ENCODE measurements at regions not wholly inside any gene's neighbourhood (a gene's known extent, or its start where the extent isn't known, plus 50 kb on each side); places are given as distances from the start of the nearest gene placed in this dataset.
"Not testable (repeated sequence)": the region's sequence is repeated elsewhere in the genome, so short reads cannot be mapped to it uniquely, and the experiment has no call there.

GRCh38 chr5:18732556-18733479, 1098.6 kb downstream of the TAF11L14 start:
- H3K9me3 ChIP-seq (ENCODE audit: control insufficient read depth, low read depth, low read length), result no peaks in the 10 kb centered on the region
- DNase-seq (ENCODE audit: low read depth, low spot score), result no peak
- H3K4me2 ChIP-seq (ENCODE audit: control insufficient read depth, extremely low read depth, insufficient read depth, low read depth, low read length), result no peak overlapping the region
- no peaks in the 10 kb centered on the region for H3K27me3 ChIP-seq (ENCODE audit: control insufficient read depth, extremely low read depth, insufficient read depth, low read length)
- H4K20me1 ChIP-seq (ENCODE audit: control insufficient read depth, extremely low read depth, insufficient read depth, low read length), result no peaks in the 10 kb centered on the region
- H3K4me1 ChIP-seq (ENCODE audit: control insufficient read depth, extremely low read depth, insufficient read depth, low read length), result no peaks in the 10 kb centered on the region
- TF ChIP-seq, protein P1, sequence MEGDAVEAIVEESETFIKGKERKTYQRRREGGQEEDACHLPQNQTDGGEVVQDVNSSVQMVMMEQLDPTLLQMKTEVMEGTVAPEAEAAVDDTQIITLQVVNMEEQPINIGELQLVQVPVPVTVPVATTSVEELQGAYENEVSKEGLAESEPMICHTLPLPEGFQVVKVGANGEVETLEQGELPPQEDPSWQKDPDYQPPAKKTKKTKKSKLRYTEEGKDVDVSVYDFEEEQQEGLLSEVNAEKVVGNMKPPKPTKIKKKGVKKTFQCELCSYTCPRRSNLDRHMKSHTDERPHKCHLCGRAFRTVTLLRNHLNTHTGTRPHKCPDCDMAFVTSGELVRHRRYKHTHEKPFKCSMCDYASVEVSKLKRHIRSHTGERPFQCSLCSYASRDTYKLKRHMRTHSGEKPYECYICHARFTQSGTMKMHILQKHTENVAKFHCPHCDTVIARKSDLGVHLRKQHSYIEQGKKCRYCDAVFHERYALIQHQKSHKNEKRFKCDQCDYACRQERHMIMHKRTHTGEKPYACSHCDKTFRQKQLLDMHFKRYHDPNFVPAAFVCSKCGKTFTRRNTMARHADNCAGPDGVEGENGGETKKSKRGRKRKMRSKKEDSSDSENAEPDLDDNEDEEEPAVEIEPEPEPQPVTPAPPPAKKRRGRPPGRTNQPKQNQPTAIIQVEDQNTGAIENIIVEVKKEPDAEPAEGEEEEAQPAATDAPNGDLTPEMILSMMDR (optimal IDR thresholded peaks at IDR 0.05 in 1 of 3, IDR thresholded peaks at IDR 0.05 in 1 of 3, conservative IDR thresholded peaks at IDR 0.05 in 1 of 3; ENCODE audit: extremely low read depth in 1 of 3, insufficient read depth in 2 of 3, low read length in 3 of 3), result no peak
- TF ChIP-seq EZH2 (IDR thresholded peaks at IDR 0.05; ENCODE audit: low read length), result no peak
- H3K9me1 ChIP-seq (ENCODE audit: control insufficient read depth, extremely low read depth, insufficient read depth, low read length), result no peaks in the 10 kb centered on the region
- dilution Hi-C loops (cut with MboI; ENCODE audit: extremely low pct_ligation_motif_present, low sequenced_read_pairs), result no loop called here
- FAIRE-seq, result no peak
- H3K4me3 ChIP-seq (ENCODE audit: control insufficient read depth in 2 of 3, extremely low read depth in 1 of 3, insufficient read depth in 2 of 3, low read depth in 1 of 3, low read length in 3 of 3), result no peak overlapping the region
- H2AFZ ChIP-seq (ENCODE audit: control insufficient read depth, low read length), result no peak overlapping the region
- H3K79me2 ChIP-seq (ENCODE audit: control insufficient read depth, insufficient read depth, low read length), result no peaks in the 10 kb centered on the region
- H3K9ac ChIP-seq (ENCODE audit: control insufficient read depth, extremely low read depth, insufficient read depth, low read length), result no peak overlapping the region
- no peaks in the 10 kb centered on the region for H3K36me3 ChIP-seq (ENCODE audit: control insufficient read depth in 2 of 2, extremely low read depth in 1 of 2, insufficient read depth in 2 of 2, low read length in 2 of 2)
- no peak overlapping the region for H3K27ac ChIP-seq (ENCODE audit: control insufficient read depth, insufficient read depth, low read length)

DNA sequence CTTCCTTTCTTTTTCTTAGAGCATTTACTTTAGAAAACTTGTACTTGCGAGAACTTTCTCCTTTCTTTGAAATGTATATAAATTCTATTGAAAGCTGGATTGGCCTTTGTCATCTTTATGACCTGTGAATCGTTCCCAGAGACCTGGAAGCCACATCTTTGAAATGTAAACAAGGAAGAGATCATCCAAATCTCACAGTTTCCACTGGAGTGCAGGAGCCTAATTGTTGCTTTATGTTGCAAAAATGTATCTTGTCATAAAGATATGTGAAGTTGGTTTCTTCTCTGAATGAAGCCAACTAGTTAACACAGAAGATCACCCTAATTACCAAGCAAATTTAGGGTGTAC, 1101.8 kb downstream of the TAF11L14 start:
- Histone ChIP-seq H3K9me3 (ENCODE audit: control insufficient read depth, low read depth, low read length) (no peaks in the 10 kb centered on the region), H3K9me1 (ENCODE audit: control insufficient read depth, extremely low read depth, insufficient read depth, low read length) (no peaks in the 10 kb centered on the region), H3K4me1 (ENCODE audit: control insufficient read depth, extremely low read depth, insufficient read depth, low read length) (no peaks in the 10 kb centered on the region), H3K9ac (ENCODE audit: control insufficient read depth, extremely low read depth, insufficient read depth, low read length) (no peak overlapping the region), H3K36me3 (ENCODE audit: control insufficient read depth in 2 of 2, extremely low read depth in 1 of 2, insufficient read depth in 2 of 2, low read length in 2 of 2) (no peaks in the 10 kb centered on the region), H3K27ac (ENCODE audit: control insufficient read depth, insufficient read depth, low read length) (no peak overlapping the region), H3K4me3 (ENCODE audit: control insufficient read depth in 2 of 3, extremely low read depth in 1 of 3, insufficient read depth in 2 of 3, low read depth in 1 of 3, low read length in 3 of 3) (no peak overlapping the region), H3K79me2 (ENCODE audit: control insufficient read depth, insufficient read depth, low read length) (no peaks in the 10 kb centered on the region), H4K20me1 (ENCODE audit: control insufficient read depth, extremely low read depth, insufficient read depth, low read length) (no peaks in the 10 kb centered on the region), H3K27me3 (ENCODE audit: control insufficient read depth, extremely low read depth, insufficient read depth, low read length) (no peaks in the 10 kb centered on the region), H3K4me2 (ENCODE audit: control insufficient read depth, extremely low read depth, insufficient read depth, low read depth, low read length) (no peak overlapping the region), H2AFZ (ENCODE audit: control insufficient read depth, low read length) (no peak overlapping the region)
- DNase-seq (ENCODE audit: low read depth, low spot score) (no peak), FAIRE-seq (no peak)
- TF ChIP-seq, protein P1 (optimal IDR thresholded peaks at IDR 0.05 in 1 of 3, IDR thresholded peaks at IDR 0.05 in 1 of 3, conservative IDR thresholded peaks at IDR 0.05 in 1 of 3; ENCODE audit: extremely low read depth in 1 of 3, insufficient read depth in 2 of 3, low read length in 3 of 3), result no peak
- no peak for TF ChIP-seq EZH2 (IDR thresholded peaks at IDR 0.05; ENCODE audit: low read length)
- dilution Hi-C loops (cut with MboI; ENCODE audit: extremely low pct_ligation_motif_present, low sequenced_read_pairs), result no loop called here

GRCh38 chr5:18736736-18737135, 1102.5 kb downstream of the TAF11L14 start:
- H3K9me3 ChIP-seq (ENCODE audit: control insufficient read depth, low read depth, low read length); H4K20me1 ChIP-seq (ENCODE audit: control insufficient read depth, extremely low read depth, insufficient read depth, low read length); FAIRE-seq; dilution Hi-C loops (cut with MboI; ENCODE audit: extremely low pct_ligation_motif_present, low sequenced_read_pairs); H3K9ac ChIP-seq (ENCODE audit: control insufficient read depth, extremely low read depth, insufficient read depth, low read length); H3K4me2 ChIP-seq (ENCODE audit: control insufficient read depth, extremely low read depth, insufficient read depth, low read depth, low read length); H2AFZ ChIP-seq (ENCODE audit: control insufficient read depth, low read length); H3K27me3 ChIP-seq (ENCODE audit: control insufficient read depth, extremely low read depth, insufficient read depth, low read length); H3K4me3 ChIP-seq (ENCODE audit: control insufficient read depth in 2 of 3, extremely low read depth in 1 of 3, insufficient read depth in 2 of 3, low read depth in 1 of 3, low read length in 3 of 3); H3K4me1 ChIP-seq (ENCODE audit: control insufficient read depth, extremely low read depth, insufficient read depth, low read length); H3K79me2 ChIP-seq (ENCODE audit: control insufficient read depth, insufficient read depth, low read length); H3K9me1 ChIP-seq (ENCODE audit: control insufficient read depth, extremely low read depth, insufficient read depth, low read length); H3K27ac ChIP-seq (ENCODE audit: control insufficient read depth, insufficient read depth, low read length); H3K36me3 ChIP-seq (ENCODE audit: control insufficient read depth in 2 of 2, extremely low read depth in 1 of 2, insufficient read depth in 2 of 2, low read length in 2 of 2); DNase-seq (ENCODE audit: low read depth, low spot score): not testable (repeated sequence)
